GM21381 (cell line): ENCODE measurements at regions not wholly inside any gene's neighbourhood (a gene's known extent, or its start where the extent isn't known, plus 50 kb on each side); places are given as distances from the start of the nearest gene placed in this dataset.

Experiments used
- ATAC-seq: cut with Tn5 transposase; IDR thresholded peaks from one replicate; pipeline ENCODE4 v1.9.1; 2021; ENCODE audit warnings: mild to moderate bottlenecking, moderate library complexity; ENCODE audit not compliant: unreplicated experiment

- ATAC-seq, result no peak
Measured at GRCh38 chr10:43885842-43886241, 237.2 kb upstream of the ZNF32 start.

GRCh38 chr10:43885252-43885651, 236.6 kb upstream of the ZNF32 start:
- no peak for ATAC-seq

- ATAC-seq, result no peak
Measured at GRCh38 chr10:43884501-43885105, 235.9 kb upstream of the ZNF32 start.

GRCh38 chr10:43882711-43883110, 234.0 kb upstream of the ZNF32 start:
- ATAC-seq, result no peak

- ATAC-seq, result no peak
Measured at GRCh38 chr10:43881657-43882056, 233.0 kb upstream of the ZNF32 start.

GRCh38 chr10:43880160-43880559, 231.5 kb upstream of the ZNF32 start:
- ATAC-seq, result no peak

GRCh38 chr10:43879742-43880141, 231.1 kb upstream of the ZNF32 start:
- no peak for ATAC-seq

GRCh38 chr10:43879162-43879561, 230.5 kb upstream of the ZNF32 start:
- ATAC-seq, result no peak

GRCh38 chr10:43878386-43878785, 229.7 kb upstream of the ZNF32 start:
- no peak for ATAC-seq

GRCh38 chr10:43876976-43877375, 228.3 kb upstream of the ZNF32 start:
- no peak for ATAC-seq

- ATAC-seq, result no peak
Measured at GRCh38 chr10:43874984-43875383, 226.3 kb upstream of the ZNF32 start.

- no peak for ATAC-seq
Measured at GRCh38 chr10:43873717-43874116, 225.0 kb upstream of the ZNF32 start.

GRCh38 chr10:43872644-43873043, 224.0 kb upstream of the ZNF32 start:
- no peak for ATAC-seq

- ATAC-seq, result no peak
Measured at GRCh38 chr10:43871545-43871944, 222.9 kb upstream of the ZNF32 start.

- no peak for ATAC-seq
Measured at GRCh38 chr10:43870968-43871439, 222.3 kb upstream of the ZNF32 start.

- no peak for ATAC-seq
Measured at GRCh38 chr10:43869669-43870322, 221.1 kb upstream of the ZNF32 start.

- ATAC-seq, result no peak
Measured at GRCh38 chr10:43868952-43869351, 220.3 kb upstream of the ZNF32 start.

- no peak for ATAC-seq
Measured at GRCh38 chr10:43867667-43868565, 219.2 kb upstream of the ZNF32 start.

- no peak for ATAC-seq
Measured at GRCh38 chr10:43867113-43867512, 218.4 kb upstream of the ZNF32 start.

- ATAC-seq, result no peak
Measured at GRCh38 chr10:43866712-43867111, 218.0 kb upstream of the ZNF32 start.

- no peak for ATAC-seq
Measured at GRCh38 chr10:43865265-43866135, 216.8 kb upstream of the ZNF32 start.
